NCI-H2227 (cell line): ENCODE measurements at regions not wholly inside any gene's neighbourhood (a gene's known extent, or its start where the extent isn't known, plus 50 kb on each side); places are given as distances from the start of the nearest gene placed in this dataset.
"Not testable (repeated sequence)": the region's sequence is repeated elsewhere in the genome, so short reads cannot be mapped to it uniquely, and the experiment has no call there.

Experiments
- DNase-seq: peaks from one replicate; lab custom pipeline; 2025; ENCODE audit not compliant: unreplicated experiment; lab: John Stamatoyannopoulos, UW

- not testable (repeated sequence) for DNase-seq
These were observed 115.6 kb upstream of the FABP2 start for GRCh38 chr4:119437515-119437914.

GRCh38 chr4:119408561-119409224 lies 86.8 kb upstream of the FABP2 start:
- not testable (repeated sequence) for DNase-seq

GRCh38 chr4:119406721-119407460 lies 85.0 kb upstream of the FABP2 start:
- DNase-seq = not testable (repeated sequence)

DNA sequence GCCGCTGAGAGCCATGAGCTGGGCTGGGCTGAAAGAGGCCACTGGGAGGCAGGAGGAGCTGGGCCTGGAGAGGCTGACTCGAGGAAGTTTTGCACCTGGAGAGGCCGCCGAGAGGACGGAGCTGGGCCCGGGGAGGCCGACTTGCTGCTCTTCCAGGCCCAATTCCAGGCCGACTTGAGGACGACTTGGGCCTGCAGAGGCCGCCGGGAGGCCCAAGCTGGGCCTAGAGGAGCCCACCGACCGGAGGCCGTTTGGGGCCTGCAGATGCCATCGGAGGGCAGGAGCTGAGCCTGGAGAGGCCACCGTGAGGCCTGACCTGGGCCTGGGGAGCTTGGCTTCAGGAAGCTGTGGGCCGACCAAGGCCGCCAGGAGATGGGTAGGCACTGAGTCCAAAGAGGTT lies 84.1 kb upstream of the FABP2 start:
- DNase-seq = not testable (repeated sequence)

DNA sequence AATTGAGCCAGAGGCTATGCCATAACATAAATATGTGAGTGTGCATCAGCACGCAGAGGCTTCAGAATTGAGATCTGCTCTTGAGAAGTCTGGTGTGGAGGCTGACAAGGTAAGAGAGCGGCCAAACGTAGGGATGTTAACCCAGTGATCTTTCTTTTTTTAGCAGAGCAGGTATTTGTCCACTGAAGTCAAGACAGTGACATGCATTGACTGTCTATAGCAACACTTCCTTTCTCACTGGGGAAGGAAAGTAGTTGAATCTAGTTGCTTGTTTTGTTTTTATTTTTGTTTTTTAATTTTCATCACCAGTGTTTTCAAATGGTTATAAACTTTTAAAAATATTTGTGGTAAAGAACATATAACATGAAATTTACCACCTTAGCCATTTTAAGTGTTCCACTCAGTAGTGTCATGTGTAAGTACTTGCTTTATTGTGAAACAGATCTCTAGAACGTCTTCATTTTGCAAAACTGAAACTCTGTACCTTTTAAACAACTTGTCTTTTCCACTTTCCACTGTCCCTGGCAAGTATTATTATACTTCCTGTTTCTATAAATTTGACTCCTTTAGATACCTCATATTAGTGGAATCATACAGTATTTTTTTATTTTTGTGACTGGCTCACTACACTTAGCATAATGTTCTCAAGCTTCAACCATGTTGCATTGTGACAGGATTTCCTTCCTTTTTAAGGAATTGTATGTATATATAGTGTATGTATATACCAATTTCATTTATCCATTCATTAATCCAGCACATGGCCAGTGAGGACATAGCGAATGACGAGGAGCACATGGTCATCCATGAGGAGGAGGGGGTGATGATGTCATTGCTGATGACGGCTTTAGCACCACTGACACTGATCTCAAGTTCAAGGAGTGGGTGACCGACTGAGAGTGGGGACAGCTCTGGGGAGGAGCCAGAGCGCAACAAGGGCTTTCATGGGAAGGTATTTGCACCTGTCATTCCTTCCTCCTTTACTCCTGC lies 80.7 kb upstream of the FABP2 start:
- DNase-seq = not testable (repeated sequence)

- DNase-seq = not testable (repeated sequence)
These were observed 73.8 kb upstream of the FABP2 start for GRCh38 chr4:119395701-119396100.

DNA sequence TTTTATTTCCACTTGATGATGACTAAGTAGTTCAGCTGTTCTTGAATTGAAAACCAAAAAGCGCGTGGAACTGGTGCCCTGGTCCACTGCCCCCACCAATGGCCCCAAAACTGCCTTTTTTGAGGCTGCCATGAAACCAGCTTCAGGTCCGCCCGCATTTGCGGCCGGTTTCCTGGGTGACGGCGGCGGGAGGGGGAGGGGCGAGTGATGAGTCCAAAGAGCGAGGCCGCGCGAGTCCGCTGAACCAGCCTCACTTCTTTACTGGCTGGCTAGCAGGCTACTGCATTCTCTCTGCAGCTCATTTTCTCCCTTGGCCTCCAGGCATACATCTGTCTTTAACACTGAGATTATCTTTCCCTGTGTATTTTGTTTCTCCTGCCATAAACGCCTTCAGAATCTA lies 72.9 kb upstream of the FABP2 start:
- DNase-seq = no peak

GRCh38 chr4:119388791-119389190 lies 66.9 kb upstream of the FABP2 start:
- DNase-seq = not testable (repeated sequence)

- DNase-seq = peak; percentile 19
These were observed 52.7 kb upstream of the FABP2 start for GRCh38 chr4:119374616-119375015.

- not testable (repeated sequence) for DNase-seq
These were observed 50.6 kb upstream of the FABP2 start for GRCh38 chr4:119372316-119373062.
